Bronchial epithelial cell (primary cell): ENCODE measurements at regions not wholly inside any gene's neighbourhood (a gene's known extent, or its start where the extent isn't known, plus 50 kb on each side); places are given as distances from the start of the nearest gene placed in this dataset.
A peak's percentile ranks its signal among the peaks of the same experiment; 100 is the strongest.

Source experiments
- DNase-seq: peaks from one replicate; pipeline ENCODE4 v3.0.0-alpha.2; 2010; ENCODE audit warnings: low read depth
- FAIRE-seq: peaks from 2 replicates; lab custom pipeline; 2011; peaks lifted over from hg19 to GRCh38; lab: Jason Lieb, UNC
- H3K27me3 ChIP-seq: 2 replicates; pipeline ENCODE4 v1.5.1; 2011; ENCODE audit warnings: low read length; ENCODE audit not compliant: control insufficient read depth, insufficient read depth
- H3K36me3 ChIP-seq: 2 replicates; pipeline ENCODE4 v1.5.1; 2011; ENCODE audit warnings: low read length; ENCODE audit not compliant: control insufficient read depth, insufficient read depth
- H3K4me3 ChIP-seq: 2 replicates; pipeline ENCODE4 v1.5.1; 2011; ENCODE audit warnings: mild to moderate bottlenecking, low read depth, low read length, control low read depth
- TF ChIP-seq, protein P1 (sequence below): IDR thresholded peaks from 2 replicates; pipeline ENCODE4 v1.5.1; 2011; ENCODE audit warnings: mild to moderate bottlenecking, moderate library complexity, low read length, control low read depth, inconsistent platforms; ENCODE audit not compliant: insufficient read depth, severe bottlenecking

DNA sequence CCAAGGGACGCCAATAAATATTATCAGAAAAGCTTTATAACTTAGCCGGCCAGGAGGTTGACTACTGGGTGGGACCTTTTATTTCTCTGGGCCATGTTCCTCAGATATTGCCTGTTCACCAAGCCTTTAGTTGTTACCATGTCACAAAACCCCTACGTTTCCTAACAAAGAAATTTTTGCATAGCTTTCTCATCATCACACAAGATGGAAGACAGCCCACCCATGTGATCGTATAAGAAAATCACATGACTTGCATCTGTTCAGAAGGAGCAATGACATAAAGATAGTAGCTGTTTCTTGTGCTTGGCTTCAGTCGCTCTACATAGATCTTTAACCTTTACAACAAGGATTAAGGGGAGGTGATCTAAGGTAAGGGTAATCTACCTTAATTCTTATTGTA, 88.9 kb upstream of the NGF start:
- no peak overlapping the region for H3K4me3 ChIP-seq
- DNase-seq, result no peak
- TF ChIP-seq, protein P1, sequence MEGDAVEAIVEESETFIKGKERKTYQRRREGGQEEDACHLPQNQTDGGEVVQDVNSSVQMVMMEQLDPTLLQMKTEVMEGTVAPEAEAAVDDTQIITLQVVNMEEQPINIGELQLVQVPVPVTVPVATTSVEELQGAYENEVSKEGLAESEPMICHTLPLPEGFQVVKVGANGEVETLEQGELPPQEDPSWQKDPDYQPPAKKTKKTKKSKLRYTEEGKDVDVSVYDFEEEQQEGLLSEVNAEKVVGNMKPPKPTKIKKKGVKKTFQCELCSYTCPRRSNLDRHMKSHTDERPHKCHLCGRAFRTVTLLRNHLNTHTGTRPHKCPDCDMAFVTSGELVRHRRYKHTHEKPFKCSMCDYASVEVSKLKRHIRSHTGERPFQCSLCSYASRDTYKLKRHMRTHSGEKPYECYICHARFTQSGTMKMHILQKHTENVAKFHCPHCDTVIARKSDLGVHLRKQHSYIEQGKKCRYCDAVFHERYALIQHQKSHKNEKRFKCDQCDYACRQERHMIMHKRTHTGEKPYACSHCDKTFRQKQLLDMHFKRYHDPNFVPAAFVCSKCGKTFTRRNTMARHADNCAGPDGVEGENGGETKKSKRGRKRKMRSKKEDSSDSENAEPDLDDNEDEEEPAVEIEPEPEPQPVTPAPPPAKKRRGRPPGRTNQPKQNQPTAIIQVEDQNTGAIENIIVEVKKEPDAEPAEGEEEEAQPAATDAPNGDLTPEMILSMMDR, result no peak
- H3K36me3 ChIP-seq, result no peaks in the 10 kb centered on the region
- FAIRE-seq, result no peak
- H3K27me3 ChIP-seq, result no peaks in the 10 kb centered on the region

GRCh38 chr1:115426231-115426771, 88.3 kb upstream of the NGF start:
- TF ChIP-seq, protein P1, result no peak
- FAIRE-seq (no peak), DNase-seq (peak; percentile 49)

GRCh38 chr1:115425442-115425841, 87.4 kb upstream of the NGF start:
- H3K36me3 ChIP-seq, result no peaks in the 10 kb centered on the region
- no peak overlapping the region for H3K4me3 ChIP-seq
- no peaks in the 10 kb centered on the region for H3K27me3 ChIP-seq
- no peak for FAIRE-seq
- no peak for DNase-seq
- TF ChIP-seq, protein P1, result no peak

More at GRCh38 chr1:115426231-115426771, 88.3 kb upstream of the NGF start:
- Histone ChIP-seq H3K4me3 (no peak overlapping the region), H3K27me3 (no peaks in the 10 kb centered on the region), H3K36me3 (no peaks in the 10 kb centered on the region)

DNA sequence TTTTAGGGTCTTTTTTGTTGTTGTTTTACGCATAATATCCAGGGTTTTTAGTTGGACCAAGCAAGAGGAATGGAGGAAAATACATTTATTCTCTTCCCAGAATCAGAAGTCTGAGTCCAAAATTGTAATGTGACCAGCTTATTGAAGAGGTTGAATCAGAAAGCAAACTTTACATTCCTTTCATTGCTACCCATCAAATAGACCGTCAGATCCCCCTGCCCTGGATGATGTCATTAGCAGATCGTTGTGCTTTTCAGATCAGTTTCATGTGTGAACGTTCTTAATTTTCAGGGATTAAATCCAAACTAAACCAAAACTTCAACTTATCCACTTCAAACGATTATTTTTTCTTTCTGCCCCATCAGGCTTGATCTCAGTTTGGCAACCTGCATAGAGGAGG, 85.7 kb upstream of the NGF start:
- H3K36me3 ChIP-seq, result no peaks in the 10 kb centered on the region
- no peak for FAIRE-seq
- TF ChIP-seq, protein P1, result no peak
- H3K4me3 ChIP-seq, result no peak overlapping the region
- DNase-seq, result peak; percentile 16
- H3K27me3 ChIP-seq, result no peaks in the 10 kb centered on the region

- FAIRE-seq, result no peak
- TF ChIP-seq, protein P1, result no peak
- H3K27me3 ChIP-seq, result no peaks in the 10 kb centered on the region
- no peak overlapping the region for H3K4me3 ChIP-seq
- DNase-seq, result no peak
- no peaks in the 10 kb centered on the region for H3K36me3 ChIP-seq
Observed at GRCh38 chr1:115419571-115419970, 81.5 kb upstream of the NGF start.

- Histone ChIP-seq H3K36me3 (no peaks in the 10 kb centered on the region), H3K4me3 (no peak overlapping the region), H3K27me3 (no peaks in the 10 kb centered on the region)
- TF ChIP-seq, protein P1, result no peak
- FAIRE-seq (no peak), DNase-seq (no peak)
Observed at GRCh38 chr1:115413621-115414020, 75.6 kb upstream of the NGF start.
